ENCODE measurements at regions not wholly inside any gene's neighbourhood (a gene's known extent, or its start where the extent isn't known, plus 50 kb on each side); places are given as distances from the start of the nearest gene placed in this dataset.

DNA sequence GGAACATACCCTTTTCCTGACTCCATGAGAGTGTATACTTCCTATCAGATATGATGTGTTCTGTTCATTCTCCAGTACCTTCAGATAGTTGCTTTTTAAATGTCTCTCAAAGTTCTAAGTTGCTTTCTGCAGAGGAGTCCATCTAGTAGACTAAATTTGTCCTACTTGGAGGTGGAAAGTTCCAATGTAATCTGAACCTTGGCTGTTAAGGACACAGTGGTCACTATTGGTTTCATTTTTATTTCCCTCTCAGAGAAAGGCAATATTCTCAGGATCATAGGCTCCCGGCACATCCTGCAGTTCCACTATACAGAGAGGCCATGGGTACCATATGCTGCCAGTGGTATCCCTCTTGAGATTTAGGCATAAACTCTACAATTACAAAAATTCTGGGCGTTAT lies 634.6 kb downstream of the LRRC70 start:
- TF ChIP-seq IRF2 (CRISPR knock-in tag; IDR thresholded peaks at IDR 0.05; ENCODE audit: borderline replicate concordance, low read depth) (no peak), NR2C2 (CRISPR knock-in tag; IDR thresholded peaks at IDR 0.05) (no peak), NFE2L1 (CRISPR knock-in tag; IDR thresholded peaks at IDR 0.05) (no peak), ZNF121 (CRISPR knock-in tag; IDR thresholded peaks at IDR 0.05) (no peak), ZNF416 (CRISPR knock-in tag; IDR thresholded peaks at IDR 0.05) (no peak), ZNF138 (CRISPR knock-in tag; conservative IDR thresholded peaks at IDR 0.05) (no peak)
- TF ChIP-seq, protein P1, sequence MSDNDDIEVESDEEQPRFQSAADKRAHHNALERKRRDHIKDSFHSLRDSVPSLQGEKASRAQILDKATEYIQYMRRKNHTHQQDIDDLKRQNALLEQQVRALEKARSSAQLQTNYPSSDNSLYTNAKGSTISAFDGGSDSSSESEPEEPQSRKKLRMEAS (CRISPR knock-in tag; IDR thresholded peaks at IDR 0.05): no peak
- TF ChIP-seq, protein P2, sequence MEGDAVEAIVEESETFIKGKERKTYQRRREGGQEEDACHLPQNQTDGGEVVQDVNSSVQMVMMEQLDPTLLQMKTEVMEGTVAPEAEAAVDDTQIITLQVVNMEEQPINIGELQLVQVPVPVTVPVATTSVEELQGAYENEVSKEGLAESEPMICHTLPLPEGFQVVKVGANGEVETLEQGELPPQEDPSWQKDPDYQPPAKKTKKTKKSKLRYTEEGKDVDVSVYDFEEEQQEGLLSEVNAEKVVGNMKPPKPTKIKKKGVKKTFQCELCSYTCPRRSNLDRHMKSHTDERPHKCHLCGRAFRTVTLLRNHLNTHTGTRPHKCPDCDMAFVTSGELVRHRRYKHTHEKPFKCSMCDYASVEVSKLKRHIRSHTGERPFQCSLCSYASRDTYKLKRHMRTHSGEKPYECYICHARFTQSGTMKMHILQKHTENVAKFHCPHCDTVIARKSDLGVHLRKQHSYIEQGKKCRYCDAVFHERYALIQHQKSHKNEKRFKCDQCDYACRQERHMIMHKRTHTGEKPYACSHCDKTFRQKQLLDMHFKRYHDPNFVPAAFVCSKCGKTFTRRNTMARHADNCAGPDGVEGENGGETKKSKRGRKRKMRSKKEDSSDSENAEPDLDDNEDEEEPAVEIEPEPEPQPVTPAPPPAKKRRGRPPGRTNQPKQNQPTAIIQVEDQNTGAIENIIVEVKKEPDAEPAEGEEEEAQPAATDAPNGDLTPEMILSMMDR (IDR thresholded peaks at IDR 0.05): no peak
- TF ChIP-seq, protein P3, sequence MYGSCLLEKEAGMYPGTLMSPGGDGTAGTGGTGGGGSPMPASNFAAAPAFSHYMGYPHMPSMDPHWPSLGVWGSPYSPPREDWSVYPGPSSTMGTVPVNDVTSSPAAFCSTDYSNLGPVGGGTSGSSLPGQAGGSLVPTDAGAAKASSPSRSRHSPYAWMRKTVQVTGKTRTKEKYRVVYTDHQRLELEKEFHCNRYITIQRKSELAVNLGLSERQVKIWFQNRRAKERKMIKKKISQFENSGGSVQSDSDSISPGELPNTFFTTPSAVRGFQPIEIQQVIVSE (CRISPR knock-in tag; IDR thresholded peaks at IDR 0.05; ENCODE audit: borderline replicate concordance): no peak
- TF ChIP-seq, protein P4, sequence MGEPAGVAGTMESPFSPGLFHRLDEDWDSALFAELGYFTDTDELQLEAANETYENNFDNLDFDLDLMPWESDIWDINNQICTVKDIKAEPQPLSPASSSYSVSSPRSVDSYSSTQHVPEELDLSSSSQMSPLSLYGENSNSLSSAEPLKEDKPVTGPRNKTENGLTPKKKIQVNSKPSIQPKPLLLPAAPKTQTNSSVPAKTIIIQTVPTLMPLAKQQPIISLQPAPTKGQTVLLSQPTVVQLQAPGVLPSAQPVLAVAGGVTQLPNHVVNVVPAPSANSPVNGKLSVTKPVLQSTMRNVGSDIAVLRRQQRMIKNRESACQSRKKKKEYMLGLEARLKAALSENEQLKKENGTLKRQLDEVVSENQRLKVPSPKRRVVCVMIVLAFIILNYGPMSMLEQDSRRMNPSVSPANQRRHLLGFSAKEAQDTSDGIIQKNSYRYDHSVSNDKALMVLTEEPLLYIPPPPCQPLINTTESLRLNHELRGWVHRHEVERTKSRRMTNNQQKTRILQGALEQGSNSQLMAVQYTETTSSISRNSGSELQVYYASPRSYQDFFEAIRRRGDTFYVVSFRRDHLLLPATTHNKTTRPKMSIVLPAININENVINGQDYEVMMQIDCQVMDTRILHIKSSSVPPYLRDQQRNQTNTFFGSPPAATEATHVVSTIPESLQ (CRISPR knock-in tag; IDR thresholded peaks at IDR 0.05): no peak
- TF ChIP-seq, protein P5, sequence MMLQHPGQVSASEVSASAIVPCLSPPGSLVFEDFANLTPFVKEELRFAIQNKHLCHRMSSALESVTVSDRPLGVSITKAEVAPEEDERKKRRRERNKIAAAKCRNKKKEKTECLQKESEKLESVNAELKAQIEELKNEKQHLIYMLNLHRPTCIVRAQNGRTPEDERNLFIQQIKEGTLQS (CRISPR knock-in tag; conservative IDR thresholded peaks at IDR 0.05): no peak
- TF ChIP-seq, protein P6, sequence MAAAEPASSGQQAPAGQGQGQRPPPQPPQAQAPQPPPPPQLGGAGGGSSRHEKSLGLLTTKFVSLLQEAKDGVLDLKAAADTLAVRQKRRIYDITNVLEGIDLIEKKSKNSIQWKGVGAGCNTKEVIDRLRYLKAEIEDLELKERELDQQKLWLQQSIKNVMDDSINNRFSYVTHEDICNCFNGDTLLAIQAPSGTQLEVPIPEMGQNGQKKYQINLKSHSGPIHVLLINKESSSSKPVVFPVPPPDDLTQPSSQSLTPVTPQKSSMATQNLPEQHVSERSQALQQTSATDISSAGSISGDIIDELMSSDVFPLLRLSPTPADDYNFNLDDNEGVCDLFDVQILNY (CRISPR knock-in tag; IDR thresholded peaks at IDR 0.05): no peak
